HG02759 (cell line): ENCODE measurements at regions not wholly inside any gene's neighbourhood (a gene's known extent, or its start where the extent isn't known, plus 50 kb on each side); places are given as distances from the start of the nearest gene placed in this dataset.

ENCODE experiments used
- ATAC-seq: cut with Tn5 transposase; IDR thresholded peaks from one replicate; pipeline ENCODE4 v1.9.1; 2021; ENCODE audit warnings: mild to moderate bottlenecking, moderate library complexity; ENCODE audit not compliant: unreplicated experiment

- no peak for ATAC-seq
These were observed 903.7 kb downstream of the EPHA3 start for GRCh38 chr3:90011131-90011530.

- no peak for ATAC-seq
These were observed 904.2 kb downstream of the EPHA3 start for GRCh38 chr3:90011596-90011995.

GRCh38 chr3:90011996-90012395 lies 904.6 kb downstream of the EPHA3 start:
- ATAC-seq = no peak

GRCh38 chr3:90015688-90016356 lies 908.4 kb downstream of the EPHA3 start:
- no peak for ATAC-seq

GRCh38 chr3:90016555-90016954 lies 909.1 kb downstream of the EPHA3 start:
- ATAC-seq = no peak

- ATAC-seq = no peak
These were observed 911.4 kb downstream of the EPHA3 start for GRCh38 chr3:90018779-90019178.

GRCh38 chr3:90025019-90025418 lies 917.6 kb downstream of the EPHA3 start:
- ATAC-seq = no peak

GRCh38 chr3:90026406-90026805 lies 919.0 kb downstream of the EPHA3 start:
- ATAC-seq = no peak

GRCh38 chr3:90031121-90031520 lies 923.7 kb downstream of the EPHA3 start:
- no peak for ATAC-seq

- no peak for ATAC-seq
These were observed 925.7 kb downstream of the EPHA3 start for GRCh38 chr3:90032980-90033641.

- ATAC-seq = no peak
These were observed 926.6 kb downstream of the EPHA3 start for GRCh38 chr3:90034038-90034437.

- no peak for ATAC-seq
These were observed 928.2 kb downstream of the EPHA3 start for GRCh38 chr3:90035643-90036042.

- no peak for ATAC-seq
These were observed 929.6 kb downstream of the EPHA3 start for GRCh38 chr3:90036939-90037469.

GRCh38 chr3:90039994-90040393 lies 932.6 kb downstream of the EPHA3 start:
- ATAC-seq = no peak

- ATAC-seq = no peak
These were observed 933.1 kb downstream of the EPHA3 start for GRCh38 chr3:90040554-90040953.

GRCh38 chr3:90041995-90042394 lies 934.6 kb downstream of the EPHA3 start:
- ATAC-seq = no peak

GRCh38 chr3:90043287-90043686 lies 935.9 kb downstream of the EPHA3 start:
- ATAC-seq = no peak

GRCh38 chr3:90044084-90044816 lies 936.8 kb downstream of the EPHA3 start:
- no peak for ATAC-seq

GRCh38 chr3:90052425-90052950 lies 945.1 kb downstream of the EPHA3 start:
- no peak for ATAC-seq

- ATAC-seq = no peak
These were observed 946.9 kb downstream of the EPHA3 start for GRCh38 chr3:90054311-90054710.

GRCh38 chr3:90055666-90056065 lies 948.2 kb downstream of the EPHA3 start:
- no peak for ATAC-seq
